ENCODE measurements at regions not wholly inside any gene's neighbourhood (a gene's known extent, or its start where the extent isn't known, plus 50 kb on each side); places are given as distances from the start of the nearest gene placed in this dataset.
A peak's percentile ranks its signal among the peaks of the same experiment; 100 is the strongest.

DNA sequence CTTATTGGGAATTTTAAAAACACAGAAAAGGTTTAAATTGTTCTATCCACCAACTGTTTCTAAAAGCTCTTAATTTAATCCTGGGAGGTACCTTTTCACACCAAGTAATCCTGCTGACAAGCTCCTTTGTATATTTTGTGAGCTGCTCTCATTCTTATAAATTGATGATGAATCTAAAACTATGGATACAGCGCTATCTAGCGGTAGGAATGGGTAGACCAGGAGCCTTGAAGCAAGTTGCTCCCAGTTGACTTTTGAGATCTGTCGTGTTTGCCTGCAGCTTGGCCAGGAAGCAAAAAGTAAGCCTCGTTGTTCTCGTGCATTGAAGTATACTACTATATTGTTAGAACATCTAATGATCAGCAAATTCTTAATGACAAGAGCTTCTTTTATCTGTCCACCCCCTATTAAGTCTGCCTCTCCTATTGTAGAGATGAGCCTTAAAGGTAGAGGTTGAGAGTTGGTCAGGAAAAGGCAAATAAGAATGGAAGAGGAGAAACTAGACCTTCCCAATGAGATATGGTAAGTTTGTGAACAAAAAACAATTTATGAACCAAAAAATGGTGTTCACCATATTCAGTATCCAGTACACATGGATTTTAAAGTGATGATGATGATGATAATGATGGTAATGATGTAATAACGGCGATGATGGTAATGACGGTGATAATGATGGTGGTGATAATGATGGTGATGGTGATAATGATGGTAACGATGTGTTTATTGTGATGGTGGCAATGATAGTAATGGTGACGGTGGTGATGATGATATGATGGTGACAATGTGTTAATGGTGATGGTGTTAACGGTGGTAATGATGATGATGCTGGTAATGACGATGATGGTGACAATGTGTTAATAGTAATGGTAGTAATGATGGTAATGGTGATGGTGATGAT, 212.1 kb upstream of the NCKAP5 start:
- no peak overlapping the region for H3K27ac ChIP-seq
- TF ChIP-seq, protein P1, sequence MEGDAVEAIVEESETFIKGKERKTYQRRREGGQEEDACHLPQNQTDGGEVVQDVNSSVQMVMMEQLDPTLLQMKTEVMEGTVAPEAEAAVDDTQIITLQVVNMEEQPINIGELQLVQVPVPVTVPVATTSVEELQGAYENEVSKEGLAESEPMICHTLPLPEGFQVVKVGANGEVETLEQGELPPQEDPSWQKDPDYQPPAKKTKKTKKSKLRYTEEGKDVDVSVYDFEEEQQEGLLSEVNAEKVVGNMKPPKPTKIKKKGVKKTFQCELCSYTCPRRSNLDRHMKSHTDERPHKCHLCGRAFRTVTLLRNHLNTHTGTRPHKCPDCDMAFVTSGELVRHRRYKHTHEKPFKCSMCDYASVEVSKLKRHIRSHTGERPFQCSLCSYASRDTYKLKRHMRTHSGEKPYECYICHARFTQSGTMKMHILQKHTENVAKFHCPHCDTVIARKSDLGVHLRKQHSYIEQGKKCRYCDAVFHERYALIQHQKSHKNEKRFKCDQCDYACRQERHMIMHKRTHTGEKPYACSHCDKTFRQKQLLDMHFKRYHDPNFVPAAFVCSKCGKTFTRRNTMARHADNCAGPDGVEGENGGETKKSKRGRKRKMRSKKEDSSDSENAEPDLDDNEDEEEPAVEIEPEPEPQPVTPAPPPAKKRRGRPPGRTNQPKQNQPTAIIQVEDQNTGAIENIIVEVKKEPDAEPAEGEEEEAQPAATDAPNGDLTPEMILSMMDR (IDR thresholded peaks at IDR 0.05): peak; percentile 55
- TF ChIP-seq ZFX (IDR thresholded peaks at IDR 0.05; ENCODE audit: borderline replicate concordance): no peak

DNA sequence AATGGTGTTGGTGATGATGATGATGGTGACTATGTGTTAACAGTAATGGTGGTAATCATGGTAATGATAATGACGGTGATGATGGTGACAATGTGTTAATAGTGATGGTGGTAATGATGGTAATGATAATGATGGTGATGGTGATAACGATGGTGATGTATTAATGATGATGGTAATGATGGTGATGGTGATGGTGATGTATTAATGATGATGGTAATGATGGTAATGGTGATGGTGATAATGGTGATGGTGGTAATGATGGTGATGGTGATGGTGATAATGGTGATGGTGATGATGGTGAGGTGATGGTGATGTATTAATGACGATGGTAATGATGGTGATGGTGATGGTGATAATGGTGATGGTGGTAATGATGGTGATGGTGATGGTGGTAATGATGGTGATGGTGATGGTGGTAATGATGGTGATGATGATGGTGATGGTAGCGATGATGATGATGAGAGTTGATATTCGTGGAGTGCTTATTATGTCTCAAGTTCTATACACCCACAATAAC, 212.8 kb upstream of the NCKAP5 start:
- no peak for TF ChIP-seq ZFX (IDR thresholded peaks at IDR 0.05; ENCODE audit: borderline replicate concordance)
- TF ChIP-seq, protein P1 (IDR thresholded peaks at IDR 0.05): no peak
- no peak overlapping the region for H3K27ac ChIP-seq

DNA sequence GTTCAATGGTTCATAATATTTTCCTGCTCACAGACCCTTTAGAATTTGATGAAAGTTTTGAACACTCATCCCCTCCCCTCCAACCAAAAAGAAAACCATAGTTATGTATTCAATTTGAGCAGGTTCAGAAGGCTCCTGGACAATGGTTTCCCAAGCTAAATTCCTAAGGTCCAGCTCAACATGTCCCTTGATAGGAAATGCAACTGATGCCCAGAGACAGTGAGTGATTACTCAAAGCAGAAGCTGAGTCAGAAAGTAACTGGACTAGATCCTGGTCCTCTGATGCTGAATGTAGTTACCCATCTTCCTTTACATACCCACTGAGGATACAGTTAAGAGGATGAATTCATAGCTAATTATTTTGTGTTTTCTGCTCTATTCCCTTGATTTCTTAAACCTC, 218.9 kb upstream of the NCKAP5 start:
- no peak overlapping the region for H3K27ac ChIP-seq
- TF ChIP-seq, protein P1 (IDR thresholded peaks at IDR 0.05): no peak
- no peak for TF ChIP-seq ZFX (IDR thresholded peaks at IDR 0.05; ENCODE audit: borderline replicate concordance)

DNA sequence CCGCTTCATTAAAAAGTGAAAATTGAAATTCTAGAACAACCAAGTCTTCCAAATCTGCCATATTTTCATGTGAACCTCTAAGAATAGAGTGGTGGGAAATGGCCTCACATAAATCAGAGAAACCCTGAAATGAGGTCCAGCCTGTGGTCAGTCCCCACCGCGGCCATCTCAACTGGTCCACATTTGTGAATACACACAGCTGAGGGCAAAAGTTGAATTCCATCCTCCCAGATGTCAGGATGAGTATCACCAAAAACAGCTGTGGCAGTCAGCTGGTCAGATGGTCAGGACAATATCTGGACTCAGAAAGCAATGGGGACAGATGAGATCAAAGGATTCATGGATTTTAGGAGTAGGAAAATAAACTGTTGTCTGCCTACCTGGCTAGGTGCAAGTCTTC, 219.4 kb upstream of the NCKAP5 start:
- no peak overlapping the region for H3K27ac ChIP-seq
- no peak for TF ChIP-seq ZFX (IDR thresholded peaks at IDR 0.05; ENCODE audit: borderline replicate concordance)
- TF ChIP-seq, protein P1 (IDR thresholded peaks at IDR 0.05): no peak

DNA sequence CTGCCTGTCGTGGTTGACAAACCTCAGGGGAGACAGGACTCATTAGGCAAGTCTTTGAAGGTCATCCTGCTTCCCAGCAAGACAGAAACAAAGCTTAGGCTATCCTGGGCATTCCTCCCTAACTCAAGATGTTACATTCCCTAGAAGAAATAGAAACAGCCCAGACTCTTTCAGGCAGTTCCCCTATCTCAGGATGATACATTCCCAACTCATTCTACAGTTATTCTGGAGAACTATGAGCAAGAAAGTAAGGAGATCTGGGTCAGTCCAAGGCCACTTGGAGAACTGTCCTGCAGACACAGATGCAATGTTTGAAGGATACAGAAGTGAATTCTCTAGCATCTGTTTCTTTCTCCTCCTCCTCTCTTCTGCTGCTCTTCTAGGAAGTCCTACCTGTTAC, 220.1 kb upstream of the NCKAP5 start:
- H3K27ac ChIP-seq: no peak overlapping the region
- TF ChIP-seq, protein P1 (IDR thresholded peaks at IDR 0.05): no peak
- TF ChIP-seq ZFX (IDR thresholded peaks at IDR 0.05; ENCODE audit: borderline replicate concordance): no peak

DNA sequence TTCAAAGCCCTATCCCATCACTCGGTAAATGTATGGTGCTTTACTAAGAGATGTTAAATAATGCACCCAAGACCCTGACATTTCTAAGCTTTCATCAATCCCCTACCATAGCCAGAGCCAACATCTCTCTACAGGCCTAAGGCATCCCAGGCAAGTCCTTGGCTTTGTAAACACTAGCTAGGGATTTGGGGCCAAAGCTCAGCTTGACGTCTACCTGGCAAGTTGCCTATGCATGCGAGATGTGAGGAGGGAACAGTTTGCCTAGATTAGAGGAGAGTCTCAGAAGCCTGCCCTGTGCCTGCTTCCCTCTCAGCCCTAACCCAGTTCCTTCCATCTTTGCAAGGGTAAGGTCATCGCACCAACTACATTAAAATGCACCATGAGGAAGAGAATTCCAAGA, 221.5 kb upstream of the NCKAP5 start:
- no peak overlapping the region for H3K27ac ChIP-seq
- TF ChIP-seq ZFX (IDR thresholded peaks at IDR 0.05; ENCODE audit: borderline replicate concordance): no peak
- TF ChIP-seq, protein P1 (IDR thresholded peaks at IDR 0.05): no peak

DNA sequence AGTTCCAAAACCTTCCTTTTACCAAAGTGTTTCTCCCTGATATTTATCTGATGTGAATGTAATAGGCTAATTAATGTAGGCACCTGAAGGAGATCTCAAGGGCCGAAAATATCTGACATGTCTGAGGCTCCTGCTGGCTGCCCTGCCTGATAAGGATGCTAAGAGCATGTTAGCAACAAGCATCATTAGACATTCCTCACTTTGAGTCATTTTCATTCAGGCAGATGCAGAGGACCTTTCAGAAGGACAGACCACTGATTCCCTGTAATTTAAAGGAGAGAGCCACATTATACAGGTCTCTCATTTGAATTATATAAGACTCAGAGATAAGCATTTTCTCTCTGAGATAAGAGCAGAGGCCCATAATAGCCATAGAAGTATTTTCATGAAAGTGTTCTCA, 222.4 kb upstream of the NCKAP5 start:
- no peak overlapping the region for H3K27ac ChIP-seq

More for the DNA sequence above, 222.4 kb upstream of the NCKAP5 start:
- TF ChIP-seq ZFX (IDR thresholded peaks at IDR 0.05; ENCODE audit: borderline replicate concordance): no peak
- TF ChIP-seq, protein P1 (IDR thresholded peaks at IDR 0.05): no peak

Data from 22Rv1 (cell line).